Stimulated activated CD4-positive, alpha-beta T cell treated with anti-CD3 and anti-CD28 coated beads, Interleukin-15, amount 100 ng/mL, for 48 hours (primary cell): ENCODE measurements at regions not wholly inside any gene's neighbourhood (a gene's known extent, or its start where the extent isn't known, plus 50 kb on each side); places are given as distances from the start of the nearest gene placed in this dataset.

ENCODE experiments used
- DNase-seq, 2 donors: peaks; one replicate each; pipeline ENCODE4 v3.0.0-alpha.2; 2020; ENCODE audit warnings: low read depth in 2 of 2

- DNase-seq: no peak
These were observed 444.4 kb upstream of the DAB1 start for GRCh38 chr1:57868239-57868638.

GRCh38 chr1:57866998-57867397 lies 443.1 kb upstream of the DAB1 start:
- DNase-seq: no peak

- no peak for DNase-seq
These were observed 437.2 kb upstream of the DAB1 start for GRCh38 chr1:57860931-57861565.

- no peak for DNase-seq
These were observed 436.5 kb upstream of the DAB1 start for GRCh38 chr1:57860325-57860724.

GRCh38 chr1:57858740-57859139 lies 434.9 kb upstream of the DAB1 start:
- DNase-seq: no peak

- no peak for DNase-seq
These were observed 433.9 kb upstream of the DAB1 start for GRCh38 chr1:57857809-57858208.

- DNase-seq: no peak
These were observed 430.6 kb upstream of the DAB1 start for GRCh38 chr1:57854436-57854835.

GRCh38 chr1:57850176-57850940 lies 426.5 kb upstream of the DAB1 start:
- no peak for DNase-seq

- DNase-seq: no peak
These were observed 424.5 kb upstream of the DAB1 start for GRCh38 chr1:57848406-57848805.

- no peak for DNase-seq
These were observed 421.2 kb upstream of the DAB1 start for GRCh38 chr1:57845041-57845440.

GRCh38 chr1:57844382-57844980 lies 420.6 kb upstream of the DAB1 start:
- no peak for DNase-seq

- DNase-seq: no peak
These were observed 419.9 kb upstream of the DAB1 start for GRCh38 chr1:57843760-57844159.

- no peak for DNase-seq
These were observed 415.7 kb upstream of the DAB1 start for GRCh38 chr1:57839526-57839925.

- no peak for DNase-seq
These were observed 415.2 kb upstream of the DAB1 start for GRCh38 chr1:57839067-57839466.

- DNase-seq: no peak
These were observed 411.8 kb upstream of the DAB1 start for GRCh38 chr1:57835620-57836019.

GRCh38 chr1:57833296-57833695 lies 409.4 kb upstream of the DAB1 start:
- no peak for DNase-seq

- DNase-seq: no peak
These were observed 408.8 kb upstream of the DAB1 start for GRCh38 chr1:57832612-57833011.

- no peak for DNase-seq
These were observed 407.8 kb upstream of the DAB1 start for GRCh38 chr1:57831624-57832023.

GRCh38 chr1:57826535-57826934 lies 402.7 kb upstream of the DAB1 start:
- DNase-seq: no peak

- DNase-seq: no peak
These were observed 400.7 kb upstream of the DAB1 start for GRCh38 chr1:57824535-57824934.

GRCh38 chr1:57820356-57821095 lies 396.7 kb upstream of the DAB1 start:
- no peak for DNase-seq

- DNase-seq: no peak
These were observed 396.0 kb upstream of the DAB1 start for GRCh38 chr1:57819893-57820292.
